CD4-positive, alpha-beta memory T cell (primary cell): ENCODE measurements at regions not wholly inside any gene's neighbourhood (a gene's known extent, or its start where the extent isn't known, plus 50 kb on each side); places are given as distances from the start of the nearest gene placed in this dataset.

ENCODE experiments used
- CTCF ChIA-PET: fragments of 350-600 bp; sonication (Branson Sonifier 250); formaldehyde crosslinking; loops from one replicate; lab custom pipeline; 2021; ENCODE audit warnings: inconsistent platforms; ENCODE audit not compliant: partially characterized antibody; lab: Charles Lee
- POLR2A ChIA-PET: fragments of 350-600 bp; sonication (Branson Sonifier 250); formaldehyde crosslinking; loops from one replicate; lab custom pipeline; 2021; ENCODE audit not compliant: partially characterized antibody; lab: Charles Lee
- DNase-seq, 5 donors: peaks; one replicate each; pipeline versions ENCODE4 v3.0.0 to v3.0.0-alpha.2; 2020 to 2022; ENCODE audit warnings: mixed read lengths in 1 of 5
- H3K27ac ChIP-seq: one replicate; pipeline ENCODE4 v1.7.0; 2013; ENCODE audit warnings: low read depth, low read length
- H3K27me3 ChIP-seq: 2 replicates; pipeline ENCODE4 v1.7.0; 2013; ENCODE audit warnings: mild to moderate bottlenecking, low read length, moderate library complexity; ENCODE audit not compliant: insufficient read depth
- H3K36me3 ChIP-seq: 2 replicates; pipeline ENCODE4 v1.7.0; 2013; ENCODE audit warnings: mild to moderate bottlenecking, low read length, moderate library complexity; ENCODE audit not compliant: insufficient read depth
- H3K4me1 ChIP-seq: 2 replicates; pipeline ENCODE4 v1.7.0; 2013; ENCODE audit warnings: mild to moderate bottlenecking, low read length, moderate library complexity; ENCODE audit not compliant: insufficient read depth
- H3K4me3 ChIP-seq, 2 donors: one replicate each; pipeline ENCODE4 v1.7.0; 2013; ENCODE audit warnings: low read length in 2 of 2, mild to moderate bottlenecking in 1 of 2
- H3K9me3 ChIP-seq, 2 donors: one replicate each; pipeline ENCODE4 v1.7.0; 2013; ENCODE audit warnings: low read length in 2 of 2, control low read depth in 1 of 2; ENCODE audit not compliant: control insufficient read depth in 1 of 2
- H3K27ac Mint-ChIP-seq, 7 donors: one replicate each; pipeline ENCODE4 v1.8.0; 2020 to 2021; ENCODE audit warnings: mixed read lengths in 7 of 7, mild to moderate bottlenecking in 6 of 7, inconsistent platforms in 3 of 7, moderate library complexity in 3 of 7
- H3K27me3 Mint-ChIP-seq, 2 donors: one replicate each; pipeline ENCODE4 v1.8.0; 2020 to 2021; ENCODE audit warnings: mixed read lengths in 2 of 2
- H3K36me3 Mint-ChIP-seq, 2 donors: one replicate each; pipeline ENCODE4 v1.8.0; 2020 to 2021; ENCODE audit warnings: mixed read lengths in 2 of 2, inconsistent platforms in 1 of 2, mild to moderate bottlenecking in 1 of 2
- H3K4me1 Mint-ChIP-seq, 4 donors: one replicate each; pipeline ENCODE4 v1.8.0; 2020 to 2021; ENCODE audit warnings: mixed read lengths in 4 of 4, mild to moderate bottlenecking in 1 of 4
- H3K4me3 Mint-ChIP-seq, 8 donors: one replicate each; pipeline ENCODE4 v1.8.0; 2020 to 2021; ENCODE audit warnings: mixed read lengths in 8 of 8, mild to moderate bottlenecking in 7 of 8, moderate library complexity in 6 of 8, inconsistent platforms in 3 of 8
- H3K9me3 Mint-ChIP-seq, 8 donors: one replicate each; pipeline ENCODE4 v1.8.0; 2020 to 2021; ENCODE audit warnings: mixed read lengths in 8 of 8, mild to moderate bottlenecking in 5 of 8, inconsistent platforms in 3 of 8, moderate library complexity in 1 of 8
- intact Hi-C: fragments of 100-400 bp; cut with micrococcal nuclease; formaldehyde crosslinking; loops from one replicate; pipeline ENCODE4 v1.15.1; 2023

DNA sequence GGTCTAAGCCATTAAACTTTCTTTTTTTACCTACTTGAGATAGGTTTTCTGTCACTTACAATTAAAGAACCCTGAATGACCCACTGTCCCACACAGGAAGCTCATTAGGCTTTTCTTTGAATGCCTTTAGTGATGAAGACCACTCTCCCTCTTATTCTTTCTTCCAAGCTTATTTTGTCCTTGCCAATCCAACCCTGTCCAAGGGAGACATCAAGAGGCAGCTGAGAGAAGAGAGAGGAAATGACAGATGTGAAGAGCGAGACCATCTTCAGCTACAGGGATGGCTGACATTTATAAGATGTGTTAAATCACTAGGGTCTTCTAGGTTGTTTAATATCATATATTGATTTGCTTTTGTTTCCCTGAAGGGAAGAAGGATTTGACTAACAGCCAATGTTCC is 133.5 kb downstream of the FAM114A2 start:
- CTCF ChIA-PET: no interaction called here
- Histone ChIP-seq H3K36me3 (no peaks in the 10 kb centered on the region), H3K9me3 (no peaks in the 10 kb centered on the region), H3K27me3 (no peaks in the 10 kb centered on the region), H3K27ac (no peak overlapping the region), H3K4me3 (no peak overlapping the region), H3K4me1 (no peaks in the 10 kb centered on the region)
- no peak for DNase-seq
- Mint-ChIP-seq H3K27me3 (no peaks in the 10 kb centered on the region), H3K27ac (no peak overlapping the region), H3K4me1 (no peaks in the 10 kb centered on the region), H3K36me3 (no peaks in the 10 kb centered on the region), H3K9me3 (no peaks in the 10 kb centered on the region), H3K4me3 (no peak overlapping the region)
- POLR2A ChIA-PET: no interaction called here
- intact Hi-C loops: no loop called here

DNA sequence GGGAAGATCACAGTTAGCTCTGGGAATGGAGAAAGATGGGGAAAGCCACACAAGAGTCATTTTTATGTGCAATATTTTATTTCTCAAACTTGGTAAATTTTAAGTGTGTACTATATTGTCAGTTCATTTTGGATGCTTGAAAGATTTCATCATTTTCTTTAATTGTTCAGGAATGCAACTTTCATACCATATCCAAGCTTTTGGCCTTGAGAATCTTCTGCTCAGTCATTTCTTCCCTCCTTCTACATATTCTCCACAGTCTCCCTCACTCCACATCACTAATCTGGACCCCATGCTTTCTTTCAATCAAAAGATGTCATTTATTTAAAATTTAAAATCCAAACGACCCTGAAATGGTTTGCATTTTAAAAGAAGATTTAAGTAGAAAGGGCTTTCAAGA is 135.4 kb downstream of the FAM114A2 start:
- no peak for DNase-seq
- H3K4me3 ChIP-seq: no peak overlapping the region
- Mint-ChIP-seq H3K9me3 (no peaks in the 10 kb centered on the region), H3K36me3 (no peaks in the 10 kb centered on the region), H3K4me1 (no peaks in the 10 kb centered on the region), H3K4me3 (no peak overlapping the region), H3K27ac (no peak overlapping the region), H3K27me3 (no peaks in the 10 kb centered on the region)
- H3K27me3 ChIP-seq: no peaks in the 10 kb centered on the region
- no peaks in the 10 kb centered on the region for H3K4me1 ChIP-seq
- intact Hi-C loops: no loop called here
- no peaks in the 10 kb centered on the region for H3K9me3 ChIP-seq
- no peak overlapping the region for H3K27ac ChIP-seq
- H3K36me3 ChIP-seq: no peaks in the 10 kb centered on the region
- POLR2A ChIA-PET: no interaction called here
- CTCF ChIA-PET: no interaction called here

DNA sequence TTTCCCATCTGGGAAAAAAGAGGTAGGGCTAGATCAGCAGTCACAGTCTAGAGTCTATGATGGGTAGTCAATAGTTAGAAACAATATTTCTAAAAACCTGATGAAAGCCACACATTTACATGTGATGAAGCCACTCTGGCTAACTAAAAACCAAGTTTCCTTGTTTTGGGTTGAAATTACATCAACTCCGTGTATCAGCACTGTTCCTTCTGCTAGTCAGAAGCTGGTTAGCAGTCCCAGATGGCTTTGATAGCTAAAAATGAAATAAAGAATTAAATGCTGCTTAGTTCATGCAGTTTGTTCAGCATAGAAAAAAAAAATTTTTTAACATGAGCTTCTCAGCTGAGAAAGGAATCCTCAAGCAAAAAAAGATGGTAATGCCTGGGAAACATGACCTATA is 136.7 kb downstream of the FAM114A2 start:
- Mint-ChIP-seq H3K4me1 (no peaks in the 10 kb centered on the region), H3K27me3 (peaks cover 0 to 3% of the 10 kb centered on the region in 2 donors), H3K4me3 (no peak overlapping the region), H3K9me3 (no peaks in the 10 kb centered on the region), H3K36me3 (no peaks in the 10 kb centered on the region), H3K27ac (no peak overlapping the region)
- CTCF ChIA-PET: no interaction called here
- Histone ChIP-seq H3K9me3 (no peaks in the 10 kb centered on the region), H3K4me1 (no peaks in the 10 kb centered on the region), H3K27me3 (no peaks in the 10 kb centered on the region), H3K36me3 (no peaks in the 10 kb centered on the region), H3K27ac (no peak overlapping the region), H3K4me3 (no peak overlapping the region)
- POLR2A ChIA-PET: no interaction called here
- intact Hi-C loops: no loop called here
- DNase-seq: no peak

DNA sequence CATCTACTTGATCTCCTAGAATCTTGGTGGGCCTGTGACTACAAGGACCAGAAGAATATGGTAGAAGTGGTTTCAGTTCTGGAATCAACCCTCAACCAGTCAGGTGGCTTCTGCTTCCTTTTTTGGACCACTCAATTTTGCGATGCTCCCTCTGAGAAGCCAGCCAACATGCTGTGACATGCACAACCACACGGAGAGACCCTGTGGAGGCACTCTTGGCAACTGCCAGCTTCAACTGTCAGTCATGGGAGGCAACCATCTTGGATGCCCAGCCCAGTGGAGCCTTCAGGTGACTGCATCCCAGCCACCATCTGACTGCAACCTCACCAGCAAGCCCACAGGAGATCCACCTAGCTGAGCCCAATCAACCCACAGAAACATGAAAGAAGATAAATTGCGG is 137.3 kb downstream of the FAM114A2 start:
- Mint-ChIP-seq H3K36me3 (no peaks in the 10 kb centered on the region), H3K4me3 (no peak overlapping the region), H3K27me3 (peaks cover 0 to 3% of the 10 kb centered on the region in 2 donors), H3K9me3 (no peaks in the 10 kb centered on the region), H3K4me1 (no peaks in the 10 kb centered on the region), H3K27ac (no peak overlapping the region)
- Histone ChIP-seq H3K27ac (no peak overlapping the region), H3K9me3 (no peaks in the 10 kb centered on the region), H3K4me1 (no peaks in the 10 kb centered on the region), H3K27me3 (no peaks in the 10 kb centered on the region), H3K4me3 (no peak overlapping the region), H3K36me3 (no peaks in the 10 kb centered on the region)
- no peak for DNase-seq
- CTCF ChIA-PET: no interaction called here
- POLR2A ChIA-PET: no interaction called here
- intact Hi-C loops: no loop called here

GRCh38 chr5:153900703-153901395 is 137.9 kb downstream of the FAM114A2 start:
- Histone ChIP-seq H3K4me1 (no peaks in the 10 kb centered on the region), H3K9me3 (no peaks in the 10 kb centered on the region), H3K27me3 (no peaks in the 10 kb centered on the region), H3K4me3 (no peak overlapping the region), H3K36me3 (no peaks in the 10 kb centered on the region), H3K27ac (no peak overlapping the region)
- no peaks in the 10 kb centered on the region for H3K9me3 Mint-ChIP-seq
- no peak overlapping the region for H3K4me3 Mint-ChIP-seq
- no peak for DNase-seq
- CTCF ChIA-PET: no interaction called here
- intact Hi-C loops: no loop called here
- H3K4me1 Mint-ChIP-seq: no peaks in the 10 kb centered on the region
- H3K27me3 Mint-ChIP-seq: peaks cover 0 to 3% of the 10 kb centered on the region in 2 donors
- H3K27ac Mint-ChIP-seq: no peak overlapping the region
- POLR2A ChIA-PET: no interaction called here
- H3K36me3 Mint-ChIP-seq: no peaks in the 10 kb centered on the region

DNA sequence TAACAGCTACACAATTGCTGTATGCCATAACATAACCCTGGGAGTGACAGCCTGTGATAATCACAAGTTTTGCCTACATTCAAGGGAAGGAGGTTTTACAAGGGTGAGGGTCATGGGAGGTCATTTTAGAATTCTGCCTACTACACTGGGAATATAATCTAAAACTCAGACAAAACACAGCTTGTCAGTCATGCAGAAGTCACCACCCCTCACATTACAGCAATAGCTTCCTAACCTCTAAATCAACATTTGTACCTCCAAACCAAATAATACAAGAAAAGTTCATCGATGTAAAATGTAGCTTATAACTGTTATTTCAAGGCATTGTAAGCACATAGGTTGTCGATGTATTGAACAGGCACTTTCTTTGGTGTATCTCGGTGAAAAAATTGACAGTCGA is 139.0 kb downstream of the FAM114A2 start:
- H3K4me3 Mint-ChIP-seq: no peak overlapping the region
- POLR2A ChIA-PET: no interaction called here
- no peak for DNase-seq

GRCh38 chr5:153896701-153897100 is 142.0 kb downstream of the FAM114A2 start:
- peaks cover 1 to 3% of the 10 kb centered on the region in 2 donors for H3K27me3 Mint-ChIP-seq
- H3K4me1 Mint-ChIP-seq: no peaks in the 10 kb centered on the region
- Histone ChIP-seq H3K9me3 (no peaks in the 10 kb centered on the region), H3K36me3 (no peaks in the 10 kb centered on the region), H3K27ac (no peak overlapping the region), H3K4me1 (no peaks in the 10 kb centered on the region), H3K4me3 (no peak overlapping the region), H3K27me3 (no peaks in the 10 kb centered on the region)
- no peak overlapping the region for H3K27ac Mint-ChIP-seq
- ChIA-PET CTCF (no interaction called here), POLR2A (no interaction called here)
- intact Hi-C loops: no loop called here
- DNase-seq: no peak
- H3K36me3 Mint-ChIP-seq: no peaks in the 10 kb centered on the region
- no peak overlapping the region for H3K4me3 Mint-ChIP-seq
- H3K9me3 Mint-ChIP-seq: no peaks in the 10 kb centered on the region

More for the DNA sequence above, 139.0 kb downstream of the FAM114A2 start:
- Histone ChIP-seq H3K9me3 (no peaks in the 10 kb centered on the region), H3K4me3 (no peak overlapping the region), H3K27me3 (no peaks in the 10 kb centered on the region), H3K27ac (no peak overlapping the region), H3K36me3 (no peaks in the 10 kb centered on the region), H3K4me1 (no peaks in the 10 kb centered on the region)
- Mint-ChIP-seq H3K9me3 (no peaks in the 10 kb centered on the region), H3K36me3 (no peaks in the 10 kb centered on the region), H3K27ac (no peak overlapping the region), H3K4me1 (no peaks in the 10 kb centered on the region), H3K27me3 (peaks cover 1 to 3% of the 10 kb centered on the region in 2 donors)
- CTCF ChIA-PET: no interaction called here
- intact Hi-C loops: no loop called here

DNA sequence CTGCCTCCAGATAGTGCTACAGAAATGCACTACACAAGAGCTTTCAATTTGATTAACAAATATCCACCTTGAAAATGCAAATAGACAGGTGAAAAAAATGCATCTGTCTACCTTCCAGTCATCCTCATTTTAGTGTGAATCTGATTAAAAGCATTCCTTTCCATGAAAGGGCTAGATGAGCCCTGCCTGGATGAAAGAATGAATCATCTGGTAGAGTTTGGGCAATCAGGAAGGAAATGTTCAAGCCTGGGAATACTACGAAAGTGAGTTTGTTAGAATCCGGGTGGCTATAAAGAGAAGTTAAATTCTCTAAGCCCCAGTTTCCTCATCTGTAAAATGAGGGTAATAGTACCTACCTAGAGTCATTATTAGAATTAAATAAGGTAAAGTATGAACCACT is 142.6 kb downstream of the FAM114A2 start:
- no peaks in the 10 kb centered on the region for H3K36me3 Mint-ChIP-seq
- no peak overlapping the region for H3K4me3 Mint-ChIP-seq
- H3K9me3 Mint-ChIP-seq: no peaks in the 10 kb centered on the region
- ChIA-PET POLR2A (no interaction called here), CTCF (no interaction called here)
- H3K4me1 Mint-ChIP-seq: no peaks in the 10 kb centered on the region
- Histone ChIP-seq H3K4me3 (no peak overlapping the region), H3K27me3 (no peaks in the 10 kb centered on the region), H3K27ac (no peak overlapping the region), H3K9me3 (no peaks in the 10 kb centered on the region), H3K4me1 (no peaks in the 10 kb centered on the region), H3K36me3 (no peaks in the 10 kb centered on the region)
- no peak for DNase-seq
- no peak overlapping the region for H3K27ac Mint-ChIP-seq
- H3K27me3 Mint-ChIP-seq: peaks cover 1 to 3% of the 10 kb centered on the region in 2 donors
- intact Hi-C loops: no loop called here
